ENCODE measurements at regions not wholly inside any gene's neighbourhood (a gene's known extent, or its start where the extent isn't known, plus 50 kb on each side); places are given as distances from the start of the nearest gene placed in this dataset.

DNA sequence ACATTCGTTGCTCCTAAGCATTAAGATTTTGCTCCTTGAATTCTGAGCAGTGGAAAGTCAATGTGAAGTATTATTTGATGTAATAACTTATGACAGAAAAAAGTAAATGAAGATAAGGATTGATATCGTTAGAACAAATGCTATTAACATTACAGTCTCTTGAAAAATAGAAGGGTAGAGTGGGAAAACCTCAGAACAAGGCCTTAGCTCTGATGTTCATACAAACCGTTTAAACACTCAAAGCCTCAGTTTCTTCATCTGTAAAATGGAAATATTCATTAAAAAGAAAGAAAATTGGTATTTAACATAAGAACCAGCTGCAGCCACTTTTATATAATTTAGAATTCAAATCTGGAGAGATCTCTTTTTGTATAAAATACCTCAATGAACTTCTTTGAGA, 250.4 kb upstream of the NCKAP5 start:
- H3K36me3 ChIP-seq (replicated peaks in 1 of 2; ENCODE audit: control extremely low read depth in 1 of 2, control insufficient read depth in 1 of 2, extremely low read depth in 1 of 2, insufficient read depth in 2 of 2, low read length in 1 of 2), result no peaks in the 10 kb centered on the region
- peaks cover 11% of the 10 kb centered on the region for H3K27me3 Mint-ChIP-seq
- H3K4me1 Mint-ChIP-seq, result no peaks in the 10 kb centered on the region
- H2AFZ ChIP-seq (ENCODE audit: insufficient read depth, low read depth, low read length, poor library complexity, severe bottlenecking), result no peak overlapping the region
- no CpG with 5 or more reads among the region's 3 CpGs for WGBS (ENCODE audit: insufficient coverage)
- peaks cover 2% of the 10 kb centered on the region for H3K9me3 Mint-ChIP-seq (ENCODE audit: insufficient read depth)
- DNase-seq (no peak), ATAC-seq (ENCODE audit: low read depth) (no peak)
- H3K27ac ChIP-seq (ENCODE audit: low read length in 2 of 2), result no peak overlapping the region
- H3K27ac Mint-ChIP-seq, result no peak overlapping the region
- H3K4me2 ChIP-seq (replicated peaks; ENCODE audit: low read depth, low read length, poor library complexity, severe bottlenecking), result no peak overlapping the region
- peaks cover 0 to 7% (median 1%) of the 10 kb centered on the region in 3 donors for H3K9me3 ChIP-seq (ENCODE audit: control extremely low read depth in 1 of 3, control insufficient read depth in 2 of 3, insufficient read depth in 1 of 3, low read length in 2 of 3)
- H3K4me3 Mint-ChIP-seq, result no peak overlapping the region
- intact Hi-C loops (cut with micrococcal nuclease), result no loop called here
- ChIA-PET POLR2A (no interaction called here), CTCF (no interaction called here)
- no peak for TF ChIP-seq EZH2 (IDR thresholded peaks at IDR 0.05; ENCODE audit: borderline replicate concordance, insufficient read depth, low read depth, low read length, poor library complexity, severe bottlenecking)
- TF ChIP-seq, protein P1, sequence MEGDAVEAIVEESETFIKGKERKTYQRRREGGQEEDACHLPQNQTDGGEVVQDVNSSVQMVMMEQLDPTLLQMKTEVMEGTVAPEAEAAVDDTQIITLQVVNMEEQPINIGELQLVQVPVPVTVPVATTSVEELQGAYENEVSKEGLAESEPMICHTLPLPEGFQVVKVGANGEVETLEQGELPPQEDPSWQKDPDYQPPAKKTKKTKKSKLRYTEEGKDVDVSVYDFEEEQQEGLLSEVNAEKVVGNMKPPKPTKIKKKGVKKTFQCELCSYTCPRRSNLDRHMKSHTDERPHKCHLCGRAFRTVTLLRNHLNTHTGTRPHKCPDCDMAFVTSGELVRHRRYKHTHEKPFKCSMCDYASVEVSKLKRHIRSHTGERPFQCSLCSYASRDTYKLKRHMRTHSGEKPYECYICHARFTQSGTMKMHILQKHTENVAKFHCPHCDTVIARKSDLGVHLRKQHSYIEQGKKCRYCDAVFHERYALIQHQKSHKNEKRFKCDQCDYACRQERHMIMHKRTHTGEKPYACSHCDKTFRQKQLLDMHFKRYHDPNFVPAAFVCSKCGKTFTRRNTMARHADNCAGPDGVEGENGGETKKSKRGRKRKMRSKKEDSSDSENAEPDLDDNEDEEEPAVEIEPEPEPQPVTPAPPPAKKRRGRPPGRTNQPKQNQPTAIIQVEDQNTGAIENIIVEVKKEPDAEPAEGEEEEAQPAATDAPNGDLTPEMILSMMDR (IDR thresholded peaks at IDR 0.05), result no peak
- no peak overlapping the region for H3K4me3 ChIP-seq (ENCODE audit: control extremely low read depth in 1 of 5, extremely low read depth in 1 of 5, insufficient read depth in 1 of 5, low read depth in 2 of 5, low read length in 4 of 5)
- no peaks in the 10 kb centered on the region for H3K79me2 ChIP-seq (ENCODE audit: control insufficient read depth, insufficient read depth, low read length)
- H3K27me3 ChIP-seq (replicated peaks in 1 of 4; ENCODE audit: control extremely low read depth in 1 of 4, control insufficient read depth in 3 of 4, insufficient read depth in 4 of 4, low read length in 3 of 4), result no peaks in the 10 kb centered on the region
- no peak overlapping the region for H3K9ac ChIP-seq (ENCODE audit: low read length)
- H3K4me1 ChIP-seq (ENCODE audit: control insufficient read depth in 2 of 2, insufficient read depth in 2 of 2, low read length in 2 of 2), result no peaks in the 10 kb centered on the region
- H4K20me1 ChIP-seq (ENCODE audit: control insufficient read depth, insufficient read depth, low read length, poor library complexity, severe bottlenecking), result no peaks in the 10 kb centered on the region

DNA sequence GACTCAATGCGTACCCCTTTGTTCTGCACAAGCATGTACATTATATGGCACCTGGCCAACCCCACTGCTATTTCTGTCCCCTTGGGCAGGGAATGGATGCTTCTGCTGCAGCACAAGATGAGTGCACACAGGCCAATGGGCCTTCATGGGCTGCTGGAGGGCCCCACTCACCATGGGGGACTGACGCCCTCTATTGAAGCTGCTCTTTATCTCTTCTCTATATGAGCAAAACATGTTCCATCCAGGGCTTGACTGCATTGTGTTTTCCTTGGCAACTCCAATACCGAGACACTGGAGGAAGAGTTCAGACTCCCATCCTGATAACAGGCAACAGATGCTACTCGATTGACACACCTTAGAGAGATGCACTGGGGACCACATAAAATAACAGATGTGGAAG, 251.6 kb upstream of the NCKAP5 start:
- TF ChIP-seq, protein P1 (IDR thresholded peaks at IDR 0.05), result no peak
- no peak for TF ChIP-seq EZH2 (IDR thresholded peaks at IDR 0.05; ENCODE audit: borderline replicate concordance, insufficient read depth, low read depth, low read length, poor library complexity, severe bottlenecking)
- Histone ChIP-seq H3K9me3 (ENCODE audit: control extremely low read depth in 1 of 3, control insufficient read depth in 2 of 3, insufficient read depth in 1 of 3, low read length in 2 of 3) (peaks cover 0 to 7% (median 0%) of the 10 kb centered on the region in 3 donors), H3K9ac (ENCODE audit: low read length) (no peak overlapping the region), H3K4me2 (replicated peaks; ENCODE audit: low read depth, low read length, poor library complexity, severe bottlenecking) (no peak overlapping the region), H4K20me1 (ENCODE audit: control insufficient read depth, insufficient read depth, low read length, poor library complexity, severe bottlenecking) (no peaks in the 10 kb centered on the region), H3K27me3 (replicated peaks in 1 of 4; ENCODE audit: control extremely low read depth in 1 of 4, control insufficient read depth in 3 of 4, insufficient read depth in 4 of 4, low read length in 3 of 4) (no peaks in the 10 kb centered on the region), H3K27ac (ENCODE audit: low read length in 2 of 2) (no peak overlapping the region), H3K4me3 (ENCODE audit: control extremely low read depth in 1 of 5, extremely low read depth in 1 of 5, insufficient read depth in 1 of 5, low read depth in 2 of 5, low read length in 4 of 5) (no peak overlapping the region), H2AFZ (ENCODE audit: insufficient read depth, low read depth, low read length, poor library complexity, severe bottlenecking) (no peak overlapping the region), H3K36me3 (replicated peaks in 1 of 2; ENCODE audit: control extremely low read depth in 1 of 2, control insufficient read depth in 1 of 2, extremely low read depth in 1 of 2, insufficient read depth in 2 of 2, low read length in 1 of 2) (no peaks in the 10 kb centered on the region), H3K79me2 (ENCODE audit: control insufficient read depth, insufficient read depth, low read length) (no peaks in the 10 kb centered on the region), H3K4me1 (ENCODE audit: control insufficient read depth in 2 of 2, insufficient read depth in 2 of 2, low read length in 2 of 2) (no peaks in the 10 kb centered on the region)
- intact Hi-C loops (cut with micrococcal nuclease), result no loop called here
- H3K4me3 Mint-ChIP-seq, result no peak overlapping the region
- peaks cover 11% of the 10 kb centered on the region for H3K27me3 Mint-ChIP-seq
- POLR2A ChIA-PET, result no interaction called here
- CTCF ChIA-PET, result no interaction called here
- no peaks in the 10 kb centered on the region for H3K4me1 Mint-ChIP-seq
- no peak overlapping the region for H3K27ac Mint-ChIP-seq
- no peaks in the 10 kb centered on the region for H3K9me3 Mint-ChIP-seq (ENCODE audit: insufficient read depth)
- DNase-seq (no peak), ATAC-seq (ENCODE audit: low read depth) (no peak)
- 100% methylated on average over 3 of the region's 4 CpGs for WGBS (ENCODE audit: insufficient coverage)
